ENCODE measurements at regions not wholly inside any gene's neighbourhood (a gene's known extent, or its start where the extent isn't known, plus 50 kb on each side); places are given as distances from the start of the nearest gene placed in this dataset.
A peak's percentile ranks its signal among the peaks of the same experiment; 100 is the strongest.
"Not testable (repeated sequence)": the region's sequence is repeated elsewhere in the genome, so short reads cannot be mapped to it uniquely, and the experiment has no call there.

- DNase-seq = no peak
Observed at GRCh38 chr6:130494729-130495128, 128.9 kb downstream of the TMEM200A start.

GRCh38 chr6:130500693-130501092 is 134.9 kb downstream of the TMEM200A start:
- DNase-seq = no peak

- DNase-seq = no peak
Observed at GRCh38 chr6:130503146-130503545, 137.3 kb downstream of the TMEM200A start.

- no peak for DNase-seq
Observed at GRCh38 chr6:130505808-130506598, 140.2 kb downstream of the TMEM200A start.

GRCh38 chr6:130507005-130507665 is 141.3 kb downstream of the TMEM200A start:
- not testable (repeated sequence) for DNase-seq

- DNase-seq = no peak
Observed at GRCh38 chr6:130507666-130508028, 141.8 kb downstream of the TMEM200A start.

GRCh38 chr6:130513770-130514169 is 148.0 kb downstream of the TMEM200A start:
- peak; percentile 45 for DNase-seq

- no peak for DNase-seq
Observed at GRCh38 chr6:130514712-130515111, 148.9 kb downstream of the TMEM200A start.

GRCh38 chr6:130515306-130515705 is 149.5 kb downstream of the TMEM200A start:
- DNase-seq = no peak

- no peak for DNase-seq
Observed at GRCh38 chr6:130516604-130517003, 150.8 kb downstream of the TMEM200A start.

GRCh38 chr6:130517444-130517931 is 151.7 kb downstream of the TMEM200A start:
- DNase-seq = no peak

- no peak for DNase-seq
Observed at GRCh38 chr6:130518588-130518987, 152.8 kb downstream of the TMEM200A start.

GRCh38 chr6:130520221-130520620 is 154.4 kb downstream of the TMEM200A start:
- DNase-seq = no peak

- DNase-seq = no peak
Observed at GRCh38 chr6:130520801-130521200, 155.0 kb downstream of the TMEM200A start.

GRCh38 chr6:130524552-130524951 is 158.7 kb downstream of the TMEM200A start:
- peak; percentile 18 for DNase-seq

GRCh38 chr6:130525408-130525807 is 159.6 kb downstream of the TMEM200A start:
- DNase-seq = no peak

- no peak for DNase-seq
Observed at GRCh38 chr6:130526466-130526865, 160.6 kb downstream of the TMEM200A start.

GRCh38 chr6:130527173-130527572 is 161.4 kb downstream of the TMEM200A start:
- no peak for DNase-seq

- DNase-seq = no peak
Observed at GRCh38 chr6:130529569-130530149, 163.8 kb downstream of the TMEM200A start.

GRCh38 chr6:130534627-130535026 is 168.8 kb downstream of the TMEM200A start:
- DNase-seq = no peak

- DNase-seq = no peak
Observed at GRCh38 chr6:130535242-130535641, 169.4 kb downstream of the TMEM200A start.

- no peak for DNase-seq
Observed at GRCh38 chr6:130537447-130537846, 171.6 kb downstream of the TMEM200A start.

- DNase-seq = no peak
Observed at GRCh38 chr6:130547723-130548122, 181.9 kb downstream of the TMEM200A start.

Measured in activated gamma-delta T cell treated with Interleukin-2 at 50 U/mL for 16 hours (primary cell).